Peyer's patch (tissue), 4 donors: ENCODE measurements at regions not wholly inside any gene's neighbourhood (a gene's known extent, or its start where the extent isn't known, plus 50 kb on each side); places are given as distances from the start of the nearest gene placed in this dataset.

Experiments
- DNase-seq, 3 donors: peaks; one replicate each; pipeline ENCODE4 v3.0.0-alpha.2; 2017 to 2019
- H3K27ac ChIP-seq, 4 donors: fragments of 200-600 bp; sonication (generic); one replicate each; pipeline ENCODE4 v1.5.1; 2016 to 2019
- H3K27me3 ChIP-seq, 2 donors: fragments of 200-600 bp; sonication (generic); one replicate each; pipeline ENCODE4 v1.5.1; 2019
- H3K36me3 ChIP-seq, 3 donors: fragments of 200-600 bp; sonication (generic); one replicate each; pipeline ENCODE4 v1.5.1; 2016 to 2019
- H3K4me1 ChIP-seq, 4 donors: fragments of 200-600 bp; sonication (generic); one replicate each; pipeline ENCODE4 v1.5.1; 2016 to 2019
- H3K4me3 ChIP-seq, 4 donors: fragments of 200-600 bp; sonication (generic); 1 replicate in 3 of 4; 2 replicates in 1 of 4; pipeline ENCODE4 v1.5.1; 2016 to 2019; ENCODE audit warnings: mild to moderate bottlenecking in 1 of 4
- H3K9me3 ChIP-seq, 4 donors: fragments of 200-600 bp; sonication (generic); one replicate each; pipeline ENCODE4 v1.5.1; 2016 to 2019; ENCODE audit warnings: mild to moderate bottlenecking in 1 of 4
- POLR2A ChIP-seq, 2 donors: fragments of 450-650 bp; IDR thresholded peaks; one replicate each; pipeline ENCODE4 v1.5.1; 2017; ENCODE audit warnings: antibody characterized with exemption in 2 of 2, mild to moderate bottlenecking in 2 of 2, moderate library complexity in 2 of 2
- TF ChIP-seq, protein P1 (sequence below), 6 experiments: fragments of 450-650 bp in 4 of 6; fragments of 200-600 bp in 2 of 6; sonication (generic) in 1 of 6; IDR thresholded peaks; one replicate each; pipeline ENCODE4 v1.5.1; 2017 to 2019; ENCODE audit warnings: antibody characterized with exemption in 6 of 6, mild to moderate bottlenecking in 3 of 6, moderate library complexity in 1 of 6

DNA sequence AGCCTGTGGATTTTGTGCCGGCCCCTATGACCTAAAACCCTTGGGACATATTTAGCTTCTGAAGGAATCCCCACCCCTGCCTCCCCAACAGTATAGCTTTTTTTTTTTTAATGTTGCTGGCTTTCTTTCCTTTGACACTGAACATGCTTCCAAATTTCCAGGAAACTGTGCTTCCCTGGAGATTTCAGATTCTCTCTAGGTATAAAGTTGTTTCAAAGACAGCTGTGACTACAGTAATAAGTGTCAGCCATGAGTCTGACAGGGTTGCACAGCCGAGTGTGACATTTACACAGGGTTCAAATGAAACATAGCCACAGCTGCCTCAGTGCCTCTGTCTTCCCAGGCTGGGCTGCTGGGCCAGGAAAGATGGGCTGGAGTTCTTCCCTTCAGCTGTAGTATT is 466.6 kb upstream of the COBL start:
- Histone ChIP-seq H3K27ac (no peak overlapping the region), H3K9me3 (no peaks in the 10 kb centered on the region), H3K36me3 (no peaks in the 10 kb centered on the region), H3K4me1 (no peaks in the 10 kb centered on the region), H3K4me3 (no peak overlapping the region), H3K27me3 (no peaks in the 10 kb centered on the region)
- TF ChIP-seq POLR2A (IDR thresholded peaks at IDR 0.05), result no peak
- TF ChIP-seq, protein P1, sequence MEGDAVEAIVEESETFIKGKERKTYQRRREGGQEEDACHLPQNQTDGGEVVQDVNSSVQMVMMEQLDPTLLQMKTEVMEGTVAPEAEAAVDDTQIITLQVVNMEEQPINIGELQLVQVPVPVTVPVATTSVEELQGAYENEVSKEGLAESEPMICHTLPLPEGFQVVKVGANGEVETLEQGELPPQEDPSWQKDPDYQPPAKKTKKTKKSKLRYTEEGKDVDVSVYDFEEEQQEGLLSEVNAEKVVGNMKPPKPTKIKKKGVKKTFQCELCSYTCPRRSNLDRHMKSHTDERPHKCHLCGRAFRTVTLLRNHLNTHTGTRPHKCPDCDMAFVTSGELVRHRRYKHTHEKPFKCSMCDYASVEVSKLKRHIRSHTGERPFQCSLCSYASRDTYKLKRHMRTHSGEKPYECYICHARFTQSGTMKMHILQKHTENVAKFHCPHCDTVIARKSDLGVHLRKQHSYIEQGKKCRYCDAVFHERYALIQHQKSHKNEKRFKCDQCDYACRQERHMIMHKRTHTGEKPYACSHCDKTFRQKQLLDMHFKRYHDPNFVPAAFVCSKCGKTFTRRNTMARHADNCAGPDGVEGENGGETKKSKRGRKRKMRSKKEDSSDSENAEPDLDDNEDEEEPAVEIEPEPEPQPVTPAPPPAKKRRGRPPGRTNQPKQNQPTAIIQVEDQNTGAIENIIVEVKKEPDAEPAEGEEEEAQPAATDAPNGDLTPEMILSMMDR (IDR thresholded peaks at IDR 0.05), result no peak
- no peak for DNase-seq

- TF ChIP-seq, protein P1 (IDR thresholded peaks at IDR 0.05), result no peak
- no peak for TF ChIP-seq POLR2A (IDR thresholded peaks at IDR 0.05)
- no peaks in the 10 kb centered on the region for H3K4me1 ChIP-seq
- no peak for DNase-seq
- no peaks in the 10 kb centered on the region for H3K36me3 ChIP-seq
- H3K27ac ChIP-seq, result no peak overlapping the region
- H3K27me3 ChIP-seq, result no peaks in the 10 kb centered on the region
- no peak overlapping the region for H3K4me3 ChIP-seq
- no peaks in the 10 kb centered on the region for H3K9me3 ChIP-seq
Observed at GRCh38 chr7:51778121-51778520, 461.5 kb upstream of the COBL start.

- H3K9me3 ChIP-seq, result no peaks in the 10 kb centered on the region
- H3K4me3 ChIP-seq, result no peak overlapping the region
- H3K27ac ChIP-seq, result no peak overlapping the region
- DNase-seq, result no peak
- no peaks in the 10 kb centered on the region for H3K27me3 ChIP-seq
- H3K36me3 ChIP-seq, result no peaks in the 10 kb centered on the region
- no peaks in the 10 kb centered on the region for H3K4me1 ChIP-seq
- no peak for TF ChIP-seq POLR2A (IDR thresholded peaks at IDR 0.05)
- TF ChIP-seq, protein P1 (IDR thresholded peaks at IDR 0.05), result no peak
Observed at GRCh38 chr7:51774178-51774577, 457.6 kb upstream of the COBL start.

DNA sequence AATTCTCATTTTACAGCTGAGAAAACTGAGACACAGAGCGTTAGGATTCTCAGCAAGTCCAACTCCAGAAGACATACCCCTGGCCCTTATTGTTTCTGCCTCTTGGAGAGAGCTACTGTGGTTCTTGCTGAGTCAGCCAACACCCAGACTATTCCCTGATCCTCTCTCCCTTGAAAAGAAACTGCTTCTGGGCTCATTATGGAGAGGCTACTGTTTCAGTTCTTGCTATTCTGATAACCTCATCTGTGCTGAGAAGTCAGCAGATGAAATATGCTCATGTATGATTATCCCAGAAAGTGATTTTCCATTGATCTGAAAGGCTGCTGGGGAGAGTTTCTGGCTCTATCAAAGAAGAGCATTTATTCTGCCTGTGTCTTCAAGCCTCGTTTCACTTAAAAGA is 455.6 kb upstream of the COBL start:
- H3K27ac ChIP-seq, result no peak overlapping the region
- no peak for TF ChIP-seq POLR2A (IDR thresholded peaks at IDR 0.05)
- TF ChIP-seq, protein P1 (IDR thresholded peaks at IDR 0.05), result no peak
- H3K9me3 ChIP-seq, result no peaks in the 10 kb centered on the region

DNA sequence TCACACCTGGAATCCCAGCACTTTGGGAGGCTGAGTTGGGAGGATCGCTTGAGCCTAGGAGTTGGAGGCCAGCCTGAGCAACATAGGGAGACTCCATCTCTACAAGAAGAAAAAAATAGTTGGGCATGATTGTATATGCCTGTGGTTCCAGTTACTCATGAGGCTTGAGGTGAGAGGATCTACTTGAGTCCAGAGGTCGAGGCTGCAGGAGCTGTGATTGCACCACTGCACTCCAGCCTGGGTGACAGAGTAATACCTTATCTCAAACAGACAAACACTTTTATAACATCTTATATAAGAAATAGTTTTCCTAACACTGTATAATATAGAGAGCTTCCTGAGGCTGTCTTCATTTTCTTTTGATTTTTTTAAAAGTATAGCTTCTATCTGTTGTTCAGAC is 448.4 kb upstream of the COBL start:
- H3K4me1 ChIP-seq, result no peaks in the 10 kb centered on the region
- H3K27ac ChIP-seq, result no peak overlapping the region
- TF ChIP-seq, protein P1 (IDR thresholded peaks at IDR 0.05), result no peak
- TF ChIP-seq POLR2A (IDR thresholded peaks at IDR 0.05), result no peak
- H3K27me3 ChIP-seq, result no peaks in the 10 kb centered on the region
- H3K4me3 ChIP-seq, result no peak overlapping the region
- H3K36me3 ChIP-seq, result no peaks in the 10 kb centered on the region
- DNase-seq, result peak in 1 of 3 donors; percentile 83
- no peaks in the 10 kb centered on the region for H3K9me3 ChIP-seq

More for the DNA sequence above, 455.6 kb upstream of the COBL start:
- no peaks in the 10 kb centered on the region for H3K27me3 ChIP-seq
- H3K4me1 ChIP-seq, result no peaks in the 10 kb centered on the region
- DNase-seq, result no peak
- H3K36me3 ChIP-seq, result no peaks in the 10 kb centered on the region
- no peak overlapping the region for H3K4me3 ChIP-seq

GRCh38 chr7:51759985-51760384 is 443.4 kb upstream of the COBL start:
- Histone ChIP-seq H3K4me1 (no peaks in the 10 kb centered on the region), H3K27me3 (no peaks in the 10 kb centered on the region), H3K4me3 (no peak overlapping the region), H3K36me3 (no peaks in the 10 kb centered on the region), H3K9me3 (no peaks in the 10 kb centered on the region), H3K27ac (no peak overlapping the region)
- no peak for DNase-seq
- TF ChIP-seq, protein P1 (IDR thresholded peaks at IDR 0.05), result no peak
- TF ChIP-seq POLR2A (IDR thresholded peaks at IDR 0.05), result no peak
